AG10803 (cell line): ENCODE measurements at regions not wholly inside any gene's neighbourhood (a gene's known extent, or its start where the extent isn't known, plus 50 kb on each side); places are given as distances from the start of the nearest gene placed in this dataset.

Experiments
- DNase-seq: peaks from one replicate; pipeline ENCODE4 v3.0.0; 2010; ENCODE audit warnings: low read depth
- H3K4me3 ChIP-seq: 2 replicates; pipeline ENCODE4 v1.5.1; 2011; ENCODE audit warnings: mild to moderate bottlenecking, low read length, control low read depth
- TF ChIP-seq, protein P1 (sequence below): conservative IDR thresholded peaks from 2 replicates; pipeline ENCODE4 v1.5.1; 2011; ENCODE audit warnings: mild to moderate bottlenecking, low read length, control low read depth, inconsistent platforms

DNA sequence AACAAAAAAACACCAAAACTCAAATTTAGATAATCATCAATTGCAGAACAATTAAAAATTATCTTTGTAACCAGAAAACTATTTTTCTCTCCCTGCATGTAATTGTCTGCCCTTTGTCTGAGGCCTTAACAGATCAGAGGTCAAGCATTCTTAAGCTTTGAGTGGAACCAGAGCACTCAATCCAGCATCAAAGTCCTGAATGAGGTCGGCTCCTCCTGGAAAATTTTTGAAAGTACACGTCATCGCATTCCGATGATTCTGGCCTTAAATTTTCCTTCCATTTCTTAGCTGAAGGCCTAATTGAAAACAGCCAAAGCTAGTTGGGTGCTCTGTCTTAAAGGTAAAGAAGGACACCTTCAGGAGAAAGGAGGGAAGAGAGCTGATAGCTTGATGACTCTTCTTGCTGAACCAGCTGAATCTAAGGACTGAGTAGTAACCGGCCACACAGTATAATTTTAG lies 510.2 kb upstream of the SULF2 start:
- peak; percentile 95 for DNase-seq
- H3K4me3 ChIP-seq = no peak overlapping the region
- TF ChIP-seq, protein P1, sequence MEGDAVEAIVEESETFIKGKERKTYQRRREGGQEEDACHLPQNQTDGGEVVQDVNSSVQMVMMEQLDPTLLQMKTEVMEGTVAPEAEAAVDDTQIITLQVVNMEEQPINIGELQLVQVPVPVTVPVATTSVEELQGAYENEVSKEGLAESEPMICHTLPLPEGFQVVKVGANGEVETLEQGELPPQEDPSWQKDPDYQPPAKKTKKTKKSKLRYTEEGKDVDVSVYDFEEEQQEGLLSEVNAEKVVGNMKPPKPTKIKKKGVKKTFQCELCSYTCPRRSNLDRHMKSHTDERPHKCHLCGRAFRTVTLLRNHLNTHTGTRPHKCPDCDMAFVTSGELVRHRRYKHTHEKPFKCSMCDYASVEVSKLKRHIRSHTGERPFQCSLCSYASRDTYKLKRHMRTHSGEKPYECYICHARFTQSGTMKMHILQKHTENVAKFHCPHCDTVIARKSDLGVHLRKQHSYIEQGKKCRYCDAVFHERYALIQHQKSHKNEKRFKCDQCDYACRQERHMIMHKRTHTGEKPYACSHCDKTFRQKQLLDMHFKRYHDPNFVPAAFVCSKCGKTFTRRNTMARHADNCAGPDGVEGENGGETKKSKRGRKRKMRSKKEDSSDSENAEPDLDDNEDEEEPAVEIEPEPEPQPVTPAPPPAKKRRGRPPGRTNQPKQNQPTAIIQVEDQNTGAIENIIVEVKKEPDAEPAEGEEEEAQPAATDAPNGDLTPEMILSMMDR = peak; percentile 57

DNA sequence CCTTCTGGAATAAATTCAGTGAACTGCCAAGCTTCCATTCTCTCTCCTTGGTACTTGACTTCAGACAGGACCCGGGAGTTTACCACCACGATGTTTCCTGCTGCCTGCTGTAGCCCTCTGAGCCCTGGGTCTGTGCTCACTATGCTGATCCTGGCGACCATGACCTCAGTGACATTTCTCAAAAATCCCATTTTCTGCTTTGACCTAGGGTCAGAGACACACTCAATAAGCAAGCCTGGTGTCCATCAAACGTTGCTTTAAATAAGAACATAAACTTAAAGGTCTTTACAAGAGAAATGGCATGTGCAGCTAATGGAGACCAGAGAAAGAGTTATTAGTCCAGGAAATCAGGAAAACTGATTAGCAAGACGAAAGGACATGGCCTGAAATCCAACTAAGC lies 509.7 kb upstream of the SULF2 start:
- TF ChIP-seq, protein P1 = no peak
- no peak for DNase-seq
- H3K4me3 ChIP-seq = no peak overlapping the region

DNA sequence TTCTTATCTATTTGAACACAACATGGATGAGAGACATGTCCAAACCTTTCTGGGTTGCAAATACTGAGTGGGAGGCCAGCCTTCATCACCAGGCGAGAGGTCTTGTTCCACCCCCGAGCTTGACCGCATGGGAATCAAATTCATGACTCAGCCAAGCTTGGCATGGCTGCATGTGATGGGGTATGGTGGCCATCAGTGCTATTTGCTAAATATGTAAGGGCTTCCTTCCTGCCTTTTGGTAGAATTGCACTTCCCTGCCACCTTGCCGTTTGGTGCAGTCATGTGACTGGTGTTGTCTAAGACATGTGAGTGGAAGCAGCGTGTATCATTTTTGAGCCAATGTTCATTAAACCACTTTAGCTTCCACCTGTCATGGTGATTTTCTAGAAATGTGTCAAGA lies 508.9 kb upstream of the SULF2 start:
- DNase-seq = peak; percentile 39
- TF ChIP-seq, protein P1 = no peak
- no peak overlapping the region for H3K4me3 ChIP-seq

DNA sequence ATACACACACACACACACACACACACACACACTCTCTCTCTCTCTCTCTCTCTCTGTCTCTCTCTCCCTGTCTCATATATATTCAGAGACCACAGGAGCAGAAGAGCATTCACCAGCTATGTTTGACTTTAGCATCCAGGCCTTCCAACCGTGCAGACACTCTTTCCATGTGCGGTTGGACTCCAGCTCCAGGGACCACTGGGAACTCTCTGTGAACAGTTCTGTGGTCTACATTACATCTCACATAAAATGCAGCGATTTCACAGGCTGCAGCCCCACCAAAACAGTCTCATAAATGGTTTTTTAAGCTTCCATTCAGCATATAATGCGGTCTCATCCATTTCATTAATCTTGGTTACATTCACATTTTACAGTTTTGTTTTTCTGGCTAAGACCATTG lies 508.4 kb upstream of the SULF2 start:
- TF ChIP-seq, protein P1 = no peak
- DNase-seq = no peak
- no peak overlapping the region for H3K4me3 ChIP-seq

DNA sequence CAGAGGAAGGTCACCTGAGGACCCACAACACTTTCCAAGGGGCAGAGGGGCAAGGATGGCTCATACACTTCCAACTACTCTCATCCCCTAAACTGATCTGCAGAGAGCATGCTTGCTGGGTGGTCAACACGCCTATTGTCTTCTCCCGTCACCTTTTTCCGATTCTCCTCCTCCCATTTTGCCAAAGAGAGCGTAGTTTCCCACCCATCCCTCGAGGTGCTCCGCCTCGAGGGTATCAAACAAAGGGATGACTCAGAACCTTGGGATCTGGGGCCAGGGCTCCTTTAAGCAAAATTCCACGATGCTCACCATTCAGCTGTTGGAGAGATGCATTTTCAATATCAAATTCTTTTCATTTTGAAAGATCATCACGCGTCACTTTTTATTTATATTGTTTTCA lies 507.5 kb upstream of the SULF2 start:
- TF ChIP-seq, protein P1 = no peak

DNA sequence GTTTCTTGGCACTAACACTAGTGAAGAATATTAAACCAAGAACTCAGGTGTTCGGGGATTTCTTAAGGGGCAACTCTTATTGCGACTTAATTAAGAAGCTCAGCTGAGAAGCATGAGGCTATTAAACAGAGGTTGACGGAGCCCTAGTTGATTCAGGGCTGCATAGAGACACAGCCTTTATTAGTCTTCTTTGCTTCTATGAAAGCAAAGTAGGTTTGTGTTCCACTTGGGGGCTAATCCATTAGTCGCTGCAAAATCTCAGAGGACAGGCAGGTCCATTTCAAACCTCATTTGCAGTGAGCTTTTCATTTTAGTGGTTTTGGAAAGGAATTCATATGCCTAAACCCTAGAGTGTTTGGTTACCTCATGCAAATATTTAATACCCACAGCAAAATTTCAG lies 506.6 kb upstream of the SULF2 start:
- TF ChIP-seq, protein P1 = no peak
- H3K4me3 ChIP-seq = no peak overlapping the region
- no peak for DNase-seq

More for the DNA sequence above, 507.5 kb upstream of the SULF2 start:
- no peak overlapping the region for H3K4me3 ChIP-seq
- DNase-seq = no peak

DNA sequence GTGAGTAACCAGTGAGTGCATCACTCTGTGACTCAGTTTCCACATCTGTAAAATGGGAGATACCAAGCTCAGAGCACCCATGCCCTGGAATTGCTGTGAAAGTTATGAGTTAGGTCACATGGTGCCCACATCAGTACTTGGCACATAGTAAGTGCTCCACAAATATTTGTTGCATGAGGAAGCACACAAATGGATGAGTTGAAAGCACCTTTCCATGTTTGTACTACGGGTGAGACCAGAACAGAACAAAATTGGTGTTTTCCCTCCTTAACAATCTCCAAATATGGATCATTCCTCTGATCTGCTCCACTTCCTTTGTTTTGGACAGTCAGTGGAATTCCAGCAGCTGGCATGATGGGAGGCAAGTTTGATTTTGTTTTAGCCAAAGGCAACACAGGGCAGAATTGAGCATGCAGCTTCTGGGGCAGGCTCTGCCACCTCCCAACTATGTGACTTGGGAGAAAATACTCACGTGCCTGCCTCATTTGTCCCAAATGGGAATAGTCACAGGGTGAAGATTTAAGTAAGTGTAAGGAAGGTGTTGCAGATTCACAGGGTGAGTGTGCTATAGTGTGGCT lies 503.7 kb upstream of the SULF2 start:
- H3K4me3 ChIP-seq = no peak overlapping the region
- DNase-seq = no peak
- TF ChIP-seq, protein P1 = no peak
